Vagina (tissue), 2 donors: ENCODE measurements at regions not wholly inside any gene's neighbourhood (a gene's known extent, or its start where the extent isn't known, plus 50 kb on each side); places are given as distances from the start of the nearest gene placed in this dataset.

Experiments used
- DNase-seq, 2 donors: peaks; one replicate each; pipeline ENCODE4 v3.0.0-alpha.2; 2017; ENCODE audit errors: extremely low spot score in 2 of 2
- H3K27ac ChIP-seq: fragments of 200-600 bp; sonication (generic); one replicate; pipeline ENCODE4 v1.5.1; 2019
- H3K27me3 ChIP-seq: fragments of 200-600 bp; sonication (generic); one replicate; pipeline ENCODE4 v1.5.1; 2019
- H3K36me3 ChIP-seq, 2 donors: fragments of 200-600 bp; sonication (generic); one replicate each; pipeline ENCODE4 v1.5.1; 2017 to 2019
- H3K4me1 ChIP-seq: fragments of 200-600 bp; sonication (generic); one replicate; pipeline ENCODE4 v1.5.1; 2019
- H3K4me3 ChIP-seq, 2 donors: fragments of 200-600 bp; sonication (generic); 1 replicate in 1 of 2; 2 replicates in 1 of 2; pipeline ENCODE4 v1.5.1; 2016 to 2019
- H3K9me3 ChIP-seq: fragments of 200-600 bp; sonication (generic); one replicate; pipeline ENCODE4 v1.5.1; 2019
- POLR2A ChIP-seq, 2 donors: fragments of 450-650 bp; IDR thresholded peaks; one replicate each; pipeline ENCODE4 v1.6.1; 2017; ENCODE audit warnings: antibody characterized with exemption in 2 of 2, mild to moderate bottlenecking in 2 of 2, moderate library complexity in 2 of 2
- POLR2AphosphoS5 ChIP-seq, 2 donors: sonication (generic); formaldehyde crosslinking; IDR thresholded peaks; one replicate each; pipeline ENCODE4 v1.9.0; 2017; ENCODE audit warnings: antibody characterized with exemption in 2 of 2, mild to moderate bottlenecking in 2 of 2, low read depth in 1 of 2; ENCODE audit not compliant: insufficient read depth in 1 of 2
- intact Hi-C: fragments of 100-400 bp; cut with DNase I; formaldehyde crosslinking; loops from one replicate; pipeline ENCODE4 v1.15.1; 2023
- TF ChIP-seq, protein P1 (sequence below), 3 experiments: fragments of 450-650 bp in 2 of 3; fragments of 200-600 bp in 1 of 3; sonication (generic) in 1 of 3; IDR thresholded peaks; one replicate each; pipeline ENCODE4 v1.5.1; 2017 to 2019; ENCODE audit warnings: antibody characterized with exemption in 3 of 3, mild to moderate bottlenecking in 2 of 3, moderate library complexity in 2 of 3

GRCh38 chr2:45154606-45155155 is 145.4 kb upstream of the SIX2 start:
- Histone ChIP-seq H3K4me1 (no peaks in the 10 kb centered on the region), H3K9me3 (no peaks in the 10 kb centered on the region), H3K4me3 (no peak overlapping the region), H3K27me3 (no peaks in the 10 kb centered on the region), H3K27ac (no peak overlapping the region), H3K36me3 (no peaks in the 10 kb centered on the region)
- TF ChIP-seq, protein P1, sequence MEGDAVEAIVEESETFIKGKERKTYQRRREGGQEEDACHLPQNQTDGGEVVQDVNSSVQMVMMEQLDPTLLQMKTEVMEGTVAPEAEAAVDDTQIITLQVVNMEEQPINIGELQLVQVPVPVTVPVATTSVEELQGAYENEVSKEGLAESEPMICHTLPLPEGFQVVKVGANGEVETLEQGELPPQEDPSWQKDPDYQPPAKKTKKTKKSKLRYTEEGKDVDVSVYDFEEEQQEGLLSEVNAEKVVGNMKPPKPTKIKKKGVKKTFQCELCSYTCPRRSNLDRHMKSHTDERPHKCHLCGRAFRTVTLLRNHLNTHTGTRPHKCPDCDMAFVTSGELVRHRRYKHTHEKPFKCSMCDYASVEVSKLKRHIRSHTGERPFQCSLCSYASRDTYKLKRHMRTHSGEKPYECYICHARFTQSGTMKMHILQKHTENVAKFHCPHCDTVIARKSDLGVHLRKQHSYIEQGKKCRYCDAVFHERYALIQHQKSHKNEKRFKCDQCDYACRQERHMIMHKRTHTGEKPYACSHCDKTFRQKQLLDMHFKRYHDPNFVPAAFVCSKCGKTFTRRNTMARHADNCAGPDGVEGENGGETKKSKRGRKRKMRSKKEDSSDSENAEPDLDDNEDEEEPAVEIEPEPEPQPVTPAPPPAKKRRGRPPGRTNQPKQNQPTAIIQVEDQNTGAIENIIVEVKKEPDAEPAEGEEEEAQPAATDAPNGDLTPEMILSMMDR (IDR thresholded peaks at IDR 0.05): no peak
- DNase-seq: no peak
- intact Hi-C loops: no loop called here

- intact Hi-C loops: no loop called here
- H3K4me3 ChIP-seq: no peak overlapping the region
- TF ChIP-seq POLR2A (IDR thresholded peaks at IDR 0.05) (no peak), POLR2AphosphoS5 (IDR thresholded peaks at IDR 0.05; ENCODE audit: insufficient read depth in 1 of 2, low read depth in 1 of 2) (no peak)
- TF ChIP-seq, protein P1 (IDR thresholded peaks at IDR 0.05): no peak
- DNase-seq: no peak
- no peaks in the 10 kb centered on the region for H3K9me3 ChIP-seq
- H3K27me3 ChIP-seq: no peaks in the 10 kb centered on the region
- H3K27ac ChIP-seq: no peak overlapping the region
- H3K36me3 ChIP-seq: no peaks in the 10 kb centered on the region
- no peaks in the 10 kb centered on the region for H3K4me1 ChIP-seq
These were observed 144.9 kb upstream of the SIX2 start for GRCh38 chr2:45154144-45154543.

DNA sequence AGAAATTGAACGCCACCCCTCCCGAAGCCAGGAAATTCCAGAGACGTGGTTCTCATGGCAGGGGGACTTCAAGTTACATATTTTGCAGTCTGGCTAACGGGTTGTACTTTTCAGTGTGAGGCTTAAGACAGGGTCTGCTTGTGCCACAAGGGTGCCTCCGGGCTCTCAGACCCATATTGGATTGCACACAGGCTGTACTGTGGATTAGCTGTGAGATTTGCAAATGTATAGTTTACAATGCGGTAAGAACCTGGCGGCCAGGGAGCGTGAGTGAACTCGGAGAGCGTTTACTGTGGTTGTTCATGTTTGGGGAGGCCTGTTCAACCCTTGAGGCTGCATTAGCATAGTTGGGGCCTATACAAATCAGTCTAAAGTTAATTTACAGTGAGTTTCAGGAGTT is 143.9 kb upstream of the SIX2 start:
- Histone ChIP-seq H3K4me1 (no peaks in the 10 kb centered on the region), H3K36me3 (no peaks in the 10 kb centered on the region), H3K27me3 (no peaks in the 10 kb centered on the region), H3K27ac (no peak overlapping the region), H3K4me3 (no peak overlapping the region), H3K9me3 (no peaks in the 10 kb centered on the region)
- intact Hi-C loops: no loop called here
- TF ChIP-seq POLR2AphosphoS5 (IDR thresholded peaks at IDR 0.05; ENCODE audit: insufficient read depth in 1 of 2, low read depth in 1 of 2) (no peak), POLR2A (IDR thresholded peaks at IDR 0.05) (no peak)
- TF ChIP-seq, protein P1 (IDR thresholded peaks at IDR 0.05): no peak
- no peak for DNase-seq

GRCh38 chr2:45152691-45153090 is 143.4 kb upstream of the SIX2 start:
- H3K36me3 ChIP-seq: no peaks in the 10 kb centered on the region
- DNase-seq: no peak
- no peak overlapping the region for H3K4me3 ChIP-seq
- no peak overlapping the region for H3K27ac ChIP-seq
- TF ChIP-seq POLR2A (IDR thresholded peaks at IDR 0.05): no peak
- TF ChIP-seq, protein P1 (IDR thresholded peaks at IDR 0.05): no peak
- no peak for TF ChIP-seq POLR2AphosphoS5 (IDR thresholded peaks at IDR 0.05; ENCODE audit: insufficient read depth in 1 of 2, low read depth in 1 of 2)
- no peaks in the 10 kb centered on the region for H3K9me3 ChIP-seq
- H3K27me3 ChIP-seq: no peaks in the 10 kb centered on the region
- H3K4me1 ChIP-seq: no peaks in the 10 kb centered on the region
- intact Hi-C loops: no loop called here

DNA sequence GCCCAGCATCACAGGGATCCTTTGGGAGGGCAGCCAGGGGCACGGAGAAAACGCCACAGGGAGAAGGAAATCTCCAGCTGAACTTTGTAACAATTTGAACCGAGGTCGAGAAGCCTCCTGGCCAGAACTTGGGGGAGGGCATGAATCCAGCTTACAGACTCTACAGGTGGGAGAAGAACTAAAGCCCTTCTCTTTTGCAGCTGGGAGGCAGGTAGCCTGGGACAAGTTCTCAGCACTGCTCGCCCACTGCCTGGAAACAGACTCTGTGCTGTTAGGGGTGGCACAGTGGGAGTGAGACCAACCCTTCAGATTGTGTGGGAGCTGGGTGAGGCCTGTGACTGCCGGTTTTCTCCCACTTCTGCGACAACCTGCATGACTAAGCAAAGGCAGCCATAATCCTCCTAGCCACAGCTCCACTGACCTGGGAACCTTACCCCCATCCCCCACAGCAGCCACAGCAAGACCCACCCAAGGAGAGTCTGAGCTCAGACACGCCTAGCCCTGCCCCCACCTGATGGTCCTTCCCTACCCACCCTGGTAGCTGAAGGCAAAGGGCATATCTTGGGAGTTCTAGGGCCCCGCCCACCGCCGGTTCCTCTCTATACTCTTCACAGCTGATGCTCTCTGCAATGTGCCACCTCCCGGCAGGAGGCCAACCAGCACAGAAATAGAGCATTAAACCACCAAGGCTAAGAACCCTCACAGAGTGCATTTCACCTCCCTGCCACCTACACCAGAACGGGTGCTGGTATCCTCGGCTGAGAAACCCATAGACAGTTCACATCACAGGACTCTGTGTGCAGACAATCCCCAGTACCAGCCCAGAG is 136.0 kb upstream of the SIX2 start:
- TF ChIP-seq POLR2AphosphoS5 (IDR thresholded peaks at IDR 0.05; ENCODE audit: insufficient read depth in 1 of 2, low read depth in 1 of 2): no peak
- TF ChIP-seq, protein P1 (IDR thresholded peaks at IDR 0.05): no peak
- no peak for TF ChIP-seq POLR2A (IDR thresholded peaks at IDR 0.05)
- Histone ChIP-seq H3K4me1 (no peaks in the 10 kb centered on the region), H3K27ac (no peak overlapping the region), H3K36me3 (no peaks in the 10 kb centered on the region), H3K27me3 (no peaks in the 10 kb centered on the region), H3K4me3 (no peak overlapping the region), H3K9me3 (no peaks in the 10 kb centered on the region)
- intact Hi-C loops: no loop called here
- DNase-seq: no peak
